ENCODE measurements at regions not wholly inside any gene's neighbourhood (a gene's known extent, or its start where the extent isn't known, plus 50 kb on each side); places are given as distances from the start of the nearest gene placed in this dataset.

GRCh38 chr14:97978341-97978740 lies 1181.2 kb downstream of the VRK1 start:
- TF ChIP-seq CTCF (IDR thresholded peaks at IDR 0.05; ENCODE audit: borderline replicate concordance, extremely low read depth, insufficient read depth) = peak; percentile 15
- Histone ChIP-seq H3K9ac (ENCODE audit: low read length in 3 of 3) (no peak overlapping the region), H3K36me3 (ENCODE audit: control insufficient read depth in 2 of 3, insufficient read depth in 3 of 3, low read length in 3 of 3) (no peaks in the 10 kb centered on the region), H3K4me1 (ENCODE audit: control insufficient read depth in 2 of 3, insufficient read depth in 2 of 3, low read depth in 1 of 3, low read length in 3 of 3) (peaks cover 0 to 5% (median 2%) of the 10 kb centered on the region in 3 donors), H3K27me3 (ENCODE audit: control insufficient read depth, insufficient read depth, low read length) (no peaks in the 10 kb centered on the region), H3K4me3 (ENCODE audit: low read length in 3 of 3) (peak overlapping the region in 2 of 3 donors; percentile 52 to 63), H3K9me3 (ENCODE audit: control insufficient read depth in 2 of 3, insufficient read depth in 1 of 3, low read length in 3 of 3) (no peaks in the 10 kb centered on the region), H3K27ac (ENCODE audit: low read depth in 2 of 2, low read length in 2 of 2) (no peak overlapping the region)
- DNase-seq (peak; percentile 75 to 91 (median 79)), FAIRE-seq (no peak)
- intact Hi-C loops (cut with DNase I) = no loop called here

GRCh38 chr14:97993508-97994019 lies 1196.4 kb downstream of the VRK1 start:
- no peaks in the 10 kb centered on the region for H3K36me3 ChIP-seq (ENCODE audit: control insufficient read depth in 2 of 3, insufficient read depth in 3 of 3, low read length in 3 of 3)
- FAIRE-seq = no peak
- TF ChIP-seq CTCF (IDR thresholded peaks at IDR 0.05; ENCODE audit: borderline replicate concordance, extremely low read depth, insufficient read depth) = no peak
- no peak overlapping the region for H3K4me3 ChIP-seq (ENCODE audit: low read length in 3 of 3)
- no peaks in the 10 kb centered on the region for H3K27me3 ChIP-seq (ENCODE audit: control insufficient read depth, insufficient read depth, low read length)
- intact Hi-C loops (cut with DNase I) = no loop called here
- H3K9ac ChIP-seq (ENCODE audit: low read length in 3 of 3) = no peak overlapping the region
- no peak for DNase-seq
- no peaks in the 10 kb centered on the region for H3K4me1 ChIP-seq (ENCODE audit: control insufficient read depth in 2 of 3, insufficient read depth in 2 of 3, low read depth in 1 of 3, low read length in 3 of 3)
- H3K27ac ChIP-seq (ENCODE audit: low read depth in 2 of 2, low read length in 2 of 2) = no peak overlapping the region
- no peaks in the 10 kb centered on the region for H3K9me3 ChIP-seq (ENCODE audit: control insufficient read depth in 2 of 3, insufficient read depth in 1 of 3, low read length in 3 of 3)

- no peak overlapping the region for H3K27ac ChIP-seq (ENCODE audit: low read depth in 2 of 2, low read length in 2 of 2)
- H3K4me1 ChIP-seq (ENCODE audit: control insufficient read depth in 2 of 3, insufficient read depth in 2 of 3, low read depth in 1 of 3, low read length in 3 of 3) = no peaks in the 10 kb centered on the region
- no peaks in the 10 kb centered on the region for H3K27me3 ChIP-seq (ENCODE audit: control insufficient read depth, insufficient read depth, low read length)
- no peak overlapping the region for H3K4me3 ChIP-seq (ENCODE audit: low read length in 3 of 3)
- FAIRE-seq (no peak), DNase-seq (no peak)
- intact Hi-C loops (cut with DNase I) = no loop called here
- H3K36me3 ChIP-seq (ENCODE audit: control insufficient read depth in 2 of 3, insufficient read depth in 3 of 3, low read length in 3 of 3) = no peaks in the 10 kb centered on the region
- H3K9ac ChIP-seq (ENCODE audit: low read length in 3 of 3) = no peak overlapping the region
- no peak for TF ChIP-seq CTCF (IDR thresholded peaks at IDR 0.05; ENCODE audit: borderline replicate concordance, extremely low read depth, insufficient read depth)
- H3K9me3 ChIP-seq (ENCODE audit: control insufficient read depth in 2 of 3, insufficient read depth in 1 of 3, low read length in 3 of 3) = no peaks in the 10 kb centered on the region
Measured at GRCh38 chr14:97994020-97994531, 1196.9 kb downstream of the VRK1 start.

GRCh38 chr14:97995038-97995437 lies 1197.9 kb downstream of the VRK1 start:
- Histone ChIP-seq H3K4me1 (ENCODE audit: control insufficient read depth in 2 of 3, insufficient read depth in 2 of 3, low read depth in 1 of 3, low read length in 3 of 3) (no peaks in the 10 kb centered on the region), H3K4me3 (ENCODE audit: low read length in 3 of 3) (no peak overlapping the region), H3K9me3 (ENCODE audit: control insufficient read depth in 2 of 3, insufficient read depth in 1 of 3, low read length in 3 of 3) (no peaks in the 10 kb centered on the region), H3K9ac (ENCODE audit: low read length in 3 of 3) (no peak overlapping the region), H3K27ac (ENCODE audit: low read depth in 2 of 2, low read length in 2 of 2) (no peak overlapping the region), H3K36me3 (ENCODE audit: control insufficient read depth in 2 of 3, insufficient read depth in 3 of 3, low read length in 3 of 3) (no peaks in the 10 kb centered on the region), H3K27me3 (ENCODE audit: control insufficient read depth, insufficient read depth, low read length) (no peaks in the 10 kb centered on the region)
- intact Hi-C loops (cut with DNase I) = no loop called here
- FAIRE-seq (no peak), DNase-seq (no peak)
- TF ChIP-seq CTCF (IDR thresholded peaks at IDR 0.05; ENCODE audit: borderline replicate concordance, extremely low read depth, insufficient read depth) = no peak

All from kidney (tissue), 13 donors.